HG02678 (cell line): ENCODE measurements at regions not wholly inside any gene's neighbourhood (a gene's known extent, or its start where the extent isn't known, plus 50 kb on each side); places are given as distances from the start of the nearest gene placed in this dataset.
A peak's percentile ranks its signal among the peaks of the same experiment; 100 is the strongest.
"Not testable (repeated sequence)": the region's sequence is repeated elsewhere in the genome, so short reads cannot be mapped to it uniquely, and the experiment has no call there.

Source experiments
- ATAC-seq: cut with Tn5 transposase; IDR thresholded peaks from one replicate; pipeline ENCODE4 v1.9.1; 2021; ENCODE audit warnings: mild to moderate bottlenecking, moderate library complexity; ENCODE audit not compliant: unreplicated experiment

- ATAC-seq: no peak
These were observed 52.3 kb upstream of the COL5A2 start for GRCh38 chr2:189231719-189232323.

DNA sequence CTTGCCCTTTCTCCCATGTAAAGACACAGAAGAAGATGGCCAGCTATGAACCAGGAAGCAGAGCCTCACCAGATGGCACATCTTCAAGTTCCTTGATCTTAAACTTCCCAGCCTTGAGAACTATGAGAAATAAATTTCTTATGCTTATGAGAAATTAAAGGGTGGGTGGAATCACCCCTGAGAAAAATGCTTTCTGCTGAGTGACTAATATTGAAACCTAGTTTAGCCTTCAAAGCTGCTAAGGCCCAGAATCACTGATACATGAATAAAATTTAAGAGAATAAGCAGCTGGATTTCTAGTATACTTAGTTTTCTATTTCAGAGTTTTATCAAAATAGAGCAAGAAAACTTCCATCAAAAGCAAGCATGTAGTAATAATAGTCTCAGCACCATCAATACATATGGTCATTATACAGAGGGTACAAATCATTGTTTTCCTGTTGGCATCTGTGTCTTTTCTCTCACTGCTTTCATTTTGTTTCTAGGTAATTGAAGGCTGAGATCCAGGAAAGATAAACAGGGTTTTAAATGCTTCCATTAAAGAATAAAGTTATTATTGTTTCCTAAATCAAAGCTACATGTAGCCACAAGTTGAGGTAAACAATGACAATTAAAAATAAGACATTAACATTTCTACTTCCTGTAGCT is 53.3 kb upstream of the COL5A2 start:
- ATAC-seq: peak; percentile 75

DNA sequence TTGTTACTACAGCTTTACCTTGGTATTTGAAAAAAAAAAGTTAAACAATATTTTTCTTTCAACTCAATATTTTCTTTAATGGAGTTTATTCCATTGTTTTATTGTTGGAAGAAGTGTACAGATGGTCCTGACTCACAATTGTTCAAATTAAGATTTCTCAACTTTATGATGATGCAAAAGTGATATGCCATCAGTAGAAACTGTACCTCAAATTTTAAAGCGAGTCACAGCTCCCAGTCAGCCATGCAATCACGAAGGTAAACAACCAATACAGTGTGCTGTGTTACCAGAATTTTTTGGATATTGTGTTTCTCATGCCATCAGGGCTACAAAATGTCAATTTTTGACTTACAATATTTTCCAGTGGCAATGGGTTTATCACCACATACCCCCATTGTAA is 54.0 kb upstream of the COL5A2 start:
- ATAC-seq: no peak

- ATAC-seq: no peak
These were observed 55.4 kb upstream of the COL5A2 start for GRCh38 chr2:189234991-189235390.

DNA sequence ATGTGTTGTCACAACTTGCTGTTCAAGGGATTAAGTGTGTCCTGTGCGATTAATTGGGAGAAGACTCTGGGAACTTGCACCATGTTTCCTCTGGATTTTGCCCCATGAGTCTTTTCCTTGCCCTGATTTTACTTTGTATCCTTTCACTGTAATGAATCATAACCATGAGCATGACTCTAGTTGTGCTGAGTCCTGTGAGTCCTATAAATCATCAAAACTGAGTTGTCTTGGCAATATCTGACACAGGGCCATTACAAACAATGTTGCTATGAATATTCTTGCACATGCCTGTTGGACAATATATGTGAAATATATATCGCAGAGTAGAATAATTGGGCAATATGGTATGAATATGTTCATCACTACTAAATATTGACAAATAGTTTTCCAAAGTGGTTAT is 56.5 kb upstream of the COL5A2 start:
- ATAC-seq: no peak

DNA sequence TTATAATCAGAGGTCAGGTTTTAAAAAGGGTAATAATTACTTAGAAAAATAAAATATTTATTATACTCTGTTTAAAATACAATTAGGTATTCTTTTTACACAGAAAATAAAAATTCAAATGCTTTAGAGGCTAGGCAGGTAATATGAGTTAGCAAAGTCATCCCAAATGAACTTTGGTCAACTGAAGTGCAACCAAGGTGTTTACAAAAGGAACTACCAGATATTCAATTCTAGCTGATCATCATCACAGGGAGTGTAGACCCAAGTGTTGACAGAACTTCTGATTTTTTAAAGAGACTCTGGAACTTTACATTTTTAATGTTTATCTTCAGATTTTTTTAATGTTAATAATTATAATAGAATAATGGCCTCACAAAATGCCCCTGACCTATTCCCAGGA is 59.3 kb upstream of the COL5A2 start:
- no peak for ATAC-seq

DNA sequence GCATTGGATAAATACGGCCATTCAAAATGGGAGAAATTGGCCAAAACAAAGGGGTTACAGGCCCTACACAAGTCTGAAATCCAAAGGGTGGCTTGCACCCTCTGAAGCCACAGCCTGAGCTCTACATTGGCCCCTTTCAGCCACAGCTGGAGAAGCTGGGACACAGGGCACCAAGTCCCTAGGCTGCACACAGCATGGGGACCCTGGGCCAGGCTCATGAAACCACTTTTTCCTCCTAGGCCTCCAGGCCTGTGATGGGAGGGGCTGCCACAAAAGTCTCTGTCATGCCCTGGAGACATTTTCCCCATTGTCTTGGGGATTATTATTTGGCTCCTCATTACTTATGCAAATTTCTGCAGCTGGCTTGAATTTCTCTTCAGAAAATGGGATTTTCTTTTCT is 64.3 kb upstream of the COL5A2 start:
- ATAC-seq: not testable (repeated sequence)

DNA sequence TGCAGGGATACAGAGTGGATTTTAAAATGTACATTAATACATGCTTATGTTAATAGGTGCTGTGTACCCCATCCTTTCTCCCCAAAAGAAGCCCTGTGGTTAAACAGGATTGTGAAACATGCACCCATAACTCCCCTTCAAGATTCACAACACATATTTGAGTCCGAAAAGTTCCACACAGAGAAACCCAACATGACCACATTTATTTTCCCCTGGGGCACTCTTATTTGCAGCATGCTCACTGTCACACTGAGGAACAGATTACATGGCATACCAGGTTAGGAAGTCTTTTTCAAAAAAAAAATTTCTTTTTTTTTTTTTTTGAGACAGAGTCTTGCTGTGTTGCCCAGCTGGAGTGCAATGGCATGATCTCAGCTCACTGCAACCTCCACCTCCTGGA is 67.7 kb upstream of the COL5A2 start:
- no peak for ATAC-seq

GRCh38 chr2:189248141-189248540 is 68.6 kb upstream of the COL5A2 start:
- no peak for ATAC-seq

GRCh38 chr2:189249171-189249570 is 69.6 kb upstream of the COL5A2 start:
- no peak for ATAC-seq

DNA sequence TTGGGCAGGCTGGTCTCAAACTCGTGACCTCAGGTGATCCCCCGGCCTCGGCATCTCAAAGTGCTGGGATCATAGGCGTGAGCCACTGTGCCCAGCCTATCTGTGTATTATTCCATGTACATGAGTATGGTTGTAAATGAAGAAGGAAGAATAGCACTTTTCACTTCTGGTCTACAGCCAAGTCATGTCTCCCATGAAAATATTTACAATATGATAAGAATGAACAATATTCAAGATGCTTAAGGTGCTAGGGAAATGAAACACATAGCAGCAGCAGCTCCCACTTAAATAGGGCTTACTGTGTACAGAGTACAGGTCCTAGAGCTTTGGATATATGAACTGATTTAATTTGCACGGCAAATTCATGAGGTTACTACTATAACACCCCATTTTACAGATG is 70.3 kb upstream of the COL5A2 start:
- no peak for ATAC-seq

- no peak for ATAC-seq
These were observed 73.6 kb upstream of the COL5A2 start for GRCh38 chr2:189252991-189253675.

DNA sequence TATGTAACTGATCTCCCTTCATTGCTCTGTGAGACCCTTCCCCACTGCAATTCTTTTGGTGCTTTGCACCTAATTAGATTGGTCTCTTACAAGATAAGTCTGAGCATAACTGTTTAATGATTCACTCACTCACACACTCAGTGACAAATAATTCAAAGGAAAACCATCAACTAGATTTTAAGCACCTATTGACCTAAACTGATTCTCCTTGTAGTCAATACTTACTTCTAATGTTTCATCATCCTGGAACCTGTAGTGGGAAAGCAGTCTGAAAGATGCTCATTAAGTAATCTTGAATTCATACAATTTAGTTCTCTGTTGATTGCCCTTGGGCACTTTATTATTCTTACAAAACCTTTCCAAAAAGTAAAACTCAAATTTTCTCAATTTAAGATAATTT is 74.3 kb upstream of the COL5A2 start:
- no peak for ATAC-seq

DNA sequence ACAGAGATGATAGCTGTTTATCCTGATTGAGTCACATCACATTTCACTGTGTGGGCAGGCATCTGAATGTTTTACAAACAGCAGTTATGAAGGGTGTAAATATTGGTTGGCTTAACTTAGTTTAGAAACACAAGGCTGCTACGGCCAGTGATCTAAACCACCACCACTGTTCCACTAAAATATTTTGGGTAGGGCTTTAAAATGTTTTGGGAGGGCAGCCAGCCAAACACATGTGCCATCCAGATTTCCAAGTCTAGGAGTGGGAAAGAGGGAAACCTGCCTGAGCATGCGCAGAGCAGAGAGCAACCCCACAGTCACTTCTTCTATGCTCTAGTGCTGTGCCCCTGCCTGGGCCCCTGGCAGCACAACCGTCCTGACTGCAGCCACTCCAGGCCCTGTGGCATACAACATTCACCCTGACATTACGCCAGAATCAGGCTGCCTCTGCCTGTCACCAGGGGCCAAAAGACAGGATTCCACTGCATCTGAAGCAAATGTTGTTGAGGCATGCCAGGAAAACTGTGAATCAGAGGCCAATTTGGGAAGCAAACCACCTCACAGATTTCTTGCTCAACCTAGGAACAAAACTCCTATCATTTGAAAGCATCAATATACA is 74.8 kb upstream of the COL5A2 start:
- no peak for ATAC-seq

DNA sequence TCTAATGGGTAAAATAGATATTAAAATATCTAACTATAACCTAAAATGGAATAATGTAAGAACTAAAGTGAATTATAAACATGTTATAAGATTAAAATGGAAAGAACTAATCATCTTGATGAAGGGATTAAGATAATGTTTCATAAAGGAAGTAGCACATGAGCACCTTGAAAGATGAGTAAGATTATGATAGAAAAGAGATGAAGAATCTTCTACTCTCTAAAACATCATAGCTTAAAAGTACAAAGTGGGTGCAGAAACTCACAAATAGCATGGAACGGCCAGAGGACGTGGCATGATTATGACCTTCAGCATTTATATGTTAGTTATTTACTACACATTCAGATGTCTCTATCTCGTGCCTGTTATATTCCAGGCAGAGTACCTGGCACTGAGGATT is 76.2 kb upstream of the COL5A2 start:
- ATAC-seq: no peak

DNA sequence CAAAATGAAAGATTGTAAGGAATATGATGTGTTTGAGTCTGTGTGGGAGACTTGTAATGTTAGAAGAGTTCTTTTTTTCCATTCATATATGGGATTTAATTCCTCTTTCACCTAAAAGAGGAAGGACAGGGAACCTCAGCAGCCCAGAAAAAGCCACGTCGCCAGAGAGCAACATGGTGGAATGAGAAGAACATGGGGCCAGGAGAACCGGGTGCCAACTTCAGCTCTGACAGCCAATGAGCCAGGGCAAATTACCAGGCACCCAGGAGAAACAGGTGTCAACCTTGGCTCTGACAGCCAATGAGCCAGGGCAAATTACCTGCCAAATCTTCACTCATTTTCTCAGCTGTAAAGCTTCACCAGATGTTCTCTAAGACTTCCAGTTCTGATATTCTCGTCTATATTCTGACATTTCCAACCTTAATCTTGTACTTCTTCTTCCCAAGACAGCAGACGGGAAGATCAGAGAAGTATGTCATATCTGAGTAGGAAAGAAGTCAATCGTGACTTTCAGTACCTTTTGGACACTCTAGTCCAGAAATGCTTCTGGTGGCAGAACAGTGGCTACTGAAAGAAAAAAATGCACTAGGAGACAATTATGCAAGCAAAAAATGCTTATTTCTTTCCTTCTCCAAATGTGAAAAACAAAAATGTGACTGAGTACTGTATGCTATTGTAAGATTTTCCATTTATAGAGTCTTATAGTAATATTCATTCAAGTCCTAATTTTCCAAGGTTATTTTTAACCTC is 79.2 kb upstream of the COL5A2 start:
- ATAC-seq: no peak

DNA sequence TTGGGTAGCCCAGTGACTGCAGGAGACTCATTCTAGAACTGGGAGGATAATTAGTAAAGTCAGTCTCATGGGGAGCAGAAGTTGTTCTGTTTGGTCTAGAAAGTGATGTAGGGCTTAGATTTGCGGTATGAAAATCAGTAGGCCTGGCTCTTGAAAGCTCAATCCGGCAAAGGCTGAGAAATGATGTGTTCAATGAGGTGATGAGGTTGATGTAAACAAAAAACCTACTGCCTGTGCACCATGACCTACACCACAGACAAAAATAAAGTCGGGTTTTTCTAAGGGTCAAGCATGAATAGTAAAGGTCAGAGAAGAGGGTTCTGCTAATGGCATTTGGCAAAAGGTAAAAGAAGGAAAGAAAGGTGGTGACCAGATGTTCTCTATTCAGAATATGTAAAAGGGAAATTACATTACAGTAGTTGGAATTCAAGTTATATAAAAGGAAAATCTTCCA is 80.8 kb upstream of the COL5A2 start:
- ATAC-seq: no peak

DNA sequence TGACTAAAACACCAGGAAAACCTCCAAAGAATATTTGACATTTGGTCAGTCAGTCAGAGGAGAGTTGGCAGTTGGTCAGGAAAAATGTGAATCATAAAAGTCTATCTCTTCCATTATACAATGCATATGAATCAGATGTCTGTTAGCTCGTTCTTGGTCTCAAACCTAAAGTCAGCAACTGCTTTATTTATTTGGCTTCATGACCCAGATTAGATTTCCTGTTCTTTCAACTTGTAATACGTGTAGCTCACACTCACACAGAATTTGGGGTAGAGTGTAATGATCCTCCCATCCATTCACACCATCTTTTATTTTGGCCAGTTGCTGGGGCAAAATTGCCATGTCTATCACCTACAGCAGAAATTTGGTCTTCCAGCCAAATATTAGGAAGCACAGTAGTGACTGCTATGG is 81.9 kb upstream of the COL5A2 start:
- ATAC-seq: no peak

DNA sequence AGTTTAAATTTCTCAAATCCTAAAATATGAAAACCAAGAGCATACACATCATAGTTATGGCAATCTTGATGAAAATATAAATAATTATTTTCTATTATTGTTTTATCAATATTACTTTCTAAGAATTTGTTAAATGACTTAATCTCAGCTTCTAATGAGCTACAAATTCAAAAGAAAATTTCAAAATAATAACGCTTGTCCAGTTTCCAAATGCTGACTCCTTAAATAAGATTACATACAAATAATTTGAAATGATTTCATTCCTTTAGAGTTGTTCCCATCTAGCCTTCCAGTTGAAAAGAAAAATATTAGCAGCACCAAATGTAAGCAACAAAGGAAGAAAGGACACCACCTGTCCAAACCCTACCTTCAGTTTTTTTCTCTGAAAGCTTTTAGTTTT is 82.4 kb upstream of the COL5A2 start:
- no peak for ATAC-seq

DNA sequence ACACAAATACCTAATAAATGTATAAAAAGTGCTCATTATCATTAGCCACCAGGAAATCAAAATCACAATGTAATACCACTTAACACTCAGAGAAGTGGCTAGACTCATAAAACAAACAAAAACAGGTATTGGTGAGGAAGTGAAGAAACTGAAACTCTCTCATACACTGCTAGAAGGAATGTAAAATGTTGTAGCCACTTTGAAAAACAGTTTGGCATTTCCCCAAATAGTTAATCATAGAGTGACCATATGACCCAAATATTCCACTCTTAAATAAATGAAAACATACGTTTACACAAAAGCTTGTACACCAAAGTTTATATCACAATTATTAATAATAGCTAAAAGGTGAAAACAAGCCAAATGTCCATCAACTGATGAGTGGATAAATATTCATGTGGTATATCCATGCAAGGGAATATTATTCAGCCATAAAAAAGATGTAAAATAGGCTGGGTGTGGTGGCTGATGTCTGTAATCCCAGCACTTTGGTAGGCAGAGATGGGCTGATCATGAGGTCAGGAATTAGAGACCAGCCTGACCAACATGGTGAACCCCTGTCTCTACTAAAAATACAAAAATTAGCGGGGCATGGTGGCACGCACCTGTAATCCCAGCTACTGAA is 86.2 kb upstream of the COL5A2 start:
- no peak for ATAC-seq

DNA sequence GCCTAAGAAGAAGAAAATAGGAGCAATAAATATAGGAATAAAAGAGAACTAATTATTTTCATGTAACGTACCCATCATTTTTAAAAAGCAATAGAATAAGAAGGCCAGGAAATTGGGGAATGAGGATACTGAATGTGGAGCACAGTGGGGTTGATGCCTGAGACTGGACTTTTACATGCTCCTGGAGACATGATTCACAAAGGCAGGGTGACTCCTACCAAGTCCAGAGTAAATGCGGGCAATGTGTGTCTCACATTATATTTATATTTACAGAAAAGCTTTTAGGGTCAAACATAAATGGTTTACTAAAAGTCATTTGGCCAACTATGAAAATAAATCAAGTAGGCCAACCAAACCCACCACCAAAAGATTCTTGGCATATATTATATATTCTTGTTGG is 87.9 kb upstream of the COL5A2 start:
- no peak for ATAC-seq
